Suprapubic skin (tissue), 4 donors: ENCODE measurements at regions not wholly inside any gene's neighbourhood (a gene's known extent, or its start where the extent isn't known, plus 50 kb on each side); places are given as distances from the start of the nearest gene placed in this dataset.

Experiments used
- DNase-seq, 2 donors: peaks; one replicate each; pipeline ENCODE4 v3.0.0-alpha.2; 2019; ENCODE audit warnings: low spot score in 2 of 2
- H3K27ac ChIP-seq: fragments of 200-600 bp; sonication (generic); one replicate; pipeline ENCODE4 v1.5.1; 2019
- H3K27me3 ChIP-seq: fragments of 200-600 bp; sonication (generic); one replicate; pipeline ENCODE4 v1.5.1; 2019
- H3K36me3 ChIP-seq: fragments of 200-600 bp; sonication (generic); one replicate; pipeline ENCODE4 v1.5.1; 2019
- H3K4me1 ChIP-seq: fragments of 200-600 bp; sonication (generic); one replicate; pipeline ENCODE4 v1.5.1; 2019
- H3K4me3 ChIP-seq: fragments of 200-600 bp; sonication (generic); one replicate; pipeline ENCODE4 v1.5.1; 2019; ENCODE audit warnings: mild to moderate bottlenecking
- H3K9me3 ChIP-seq: fragments of 200-600 bp; sonication (generic); one replicate; pipeline ENCODE4 v1.5.1; 2019
- CTCF ChIP-seq, 2 donors: fragments of 200-600 bp in 1 of 2; fragments of 450-650 bp in 1 of 2; sonication (generic) in 1 of 2; IDR thresholded peaks; one replicate each; pipeline ENCODE4 v1.5.1; 2016 to 2019; ENCODE audit warnings: antibody characterized with exemption in 2 of 2, mild to moderate bottlenecking in 1 of 2, moderate library complexity in 1 of 2
- EP300 ChIP-seq: sonication (generic); formaldehyde crosslinking; IDR thresholded peaks from one replicate; pipeline ENCODE4 v1.6.1; 2017; ENCODE audit warnings: antibody characterized with exemption
- POLR2A ChIP-seq, 2 donors: fragments of 450-650 bp; IDR thresholded peaks; one replicate each; pipeline ENCODE4 v1.6.1; 2017; ENCODE audit warnings: antibody characterized with exemption in 2 of 2, mild to moderate bottlenecking in 2 of 2, moderate library complexity in 2 of 2
- POLR2AphosphoS5 ChIP-seq, 3 donors: sonication (generic); formaldehyde crosslinking; IDR thresholded peaks; one replicate each; pipeline ENCODE4 v1.6.1; 2017; ENCODE audit warnings: antibody characterized with exemption in 3 of 3
- whole genome bisulfite sequencing: methylation state at CpG from one replicate; pipeline ENCODE4 v1.1.5; 2018; 5-methylcytosine and 5-hydroxymethylcytosine counted together

GRCh38 chr3:176934698-176935097 is 262.6 kb downstream of the TBL1XR1 start:
- no peaks in the 10 kb centered on the region for H3K36me3 ChIP-seq
- H3K4me1 ChIP-seq: peaks cover 6% of the 10 kb centered on the region
- no peaks in the 10 kb centered on the region for H3K27me3 ChIP-seq
- no peak overlapping the region for H3K27ac ChIP-seq
- H3K9me3 ChIP-seq: no peaks in the 10 kb centered on the region
- no peak overlapping the region for H3K4me3 ChIP-seq
- TF ChIP-seq POLR2AphosphoS5 (IDR thresholded peaks at IDR 0.05): no peak
- TF ChIP-seq EP300: no peak
- no peak for TF ChIP-seq POLR2A (IDR thresholded peaks at IDR 0.05)
- no peak for TF ChIP-seq CTCF (IDR thresholded peaks at IDR 0.05)
- WGBS: 93% methylated on average over 2 of the region's 2 CpGs
- no peak for DNase-seq

GRCh38 chr3:176933704-176934103 is 263.6 kb downstream of the TBL1XR1 start:
- Histone ChIP-seq H3K4me3 (no peak overlapping the region), H3K36me3 (no peaks in the 10 kb centered on the region), H3K27ac (no peak overlapping the region), H3K4me1 (no peaks in the 10 kb centered on the region), H3K9me3 (no peaks in the 10 kb centered on the region), H3K27me3 (no peaks in the 10 kb centered on the region)
- WGBS: 77% methylated on average over 8 of the region's 8 CpGs
- no peak for DNase-seq
- TF ChIP-seq POLR2A (IDR thresholded peaks at IDR 0.05) (no peak), EP300 (no peak), POLR2AphosphoS5 (IDR thresholded peaks at IDR 0.05) (no peak), CTCF (IDR thresholded peaks at IDR 0.05) (no peak)

GRCh38 chr3:176932433-176932832 is 264.8 kb downstream of the TBL1XR1 start:
- Histone ChIP-seq H3K36me3 (no peaks in the 10 kb centered on the region), H3K27ac (no peak overlapping the region), H3K4me1 (no peaks in the 10 kb centered on the region), H3K9me3 (no peaks in the 10 kb centered on the region), H3K27me3 (no peaks in the 10 kb centered on the region), H3K4me3 (no peak overlapping the region)
- 56% methylated on average over 3 of the region's 3 CpGs for WGBS
- no peak for DNase-seq
- TF ChIP-seq CTCF (IDR thresholded peaks at IDR 0.05) (no peak), POLR2A (IDR thresholded peaks at IDR 0.05) (no peak), EP300 (no peak), POLR2AphosphoS5 (IDR thresholded peaks at IDR 0.05) (no peak)

GRCh38 chr3:176931991-176932390 is 265.3 kb downstream of the TBL1XR1 start:
- 60% methylated on average over 2 of the region's 2 CpGs for WGBS
- TF ChIP-seq POLR2A (IDR thresholded peaks at IDR 0.05) (no peak), EP300 (no peak), CTCF (IDR thresholded peaks at IDR 0.05) (no peak), POLR2AphosphoS5 (IDR thresholded peaks at IDR 0.05) (no peak)

GRCh38 chr3:176930942-176931341 is 266.3 kb downstream of the TBL1XR1 start:
- Histone ChIP-seq H3K4me3 (no peak overlapping the region), H3K27ac (no peak overlapping the region), H3K4me1 (no peaks in the 10 kb centered on the region), H3K9me3 (no peaks in the 10 kb centered on the region), H3K27me3 (no peaks in the 10 kb centered on the region), H3K36me3 (no peaks in the 10 kb centered on the region)
- DNase-seq: no peak
- TF ChIP-seq EP300 (no peak), POLR2AphosphoS5 (IDR thresholded peaks at IDR 0.05) (no peak), POLR2A (IDR thresholded peaks at IDR 0.05) (no peak), CTCF (IDR thresholded peaks at IDR 0.05) (no peak)

More at GRCh38 chr3:176931991-176932390, 265.3 kb downstream of the TBL1XR1 start:
- DNase-seq: no peak
- Histone ChIP-seq H3K27me3 (no peaks in the 10 kb centered on the region), H3K4me1 (no peaks in the 10 kb centered on the region), H3K9me3 (no peaks in the 10 kb centered on the region), H3K27ac (no peak overlapping the region), H3K36me3 (no peaks in the 10 kb centered on the region), H3K4me3 (no peak overlapping the region)
